Activated T-helper 1 cell treated with Interleukin-2 at 50 U/mL for 16 hours (primary cell): ENCODE measurements at regions not wholly inside any gene's neighbourhood (a gene's known extent, or its start where the extent isn't known, plus 50 kb on each side); places are given as distances from the start of the nearest gene placed in this dataset.

Experiments used
- DNase-seq: peaks from one replicate; pipeline ENCODE4 v3.0.0-alpha.2; 2020; ENCODE audit warnings: low read depth

DNA sequence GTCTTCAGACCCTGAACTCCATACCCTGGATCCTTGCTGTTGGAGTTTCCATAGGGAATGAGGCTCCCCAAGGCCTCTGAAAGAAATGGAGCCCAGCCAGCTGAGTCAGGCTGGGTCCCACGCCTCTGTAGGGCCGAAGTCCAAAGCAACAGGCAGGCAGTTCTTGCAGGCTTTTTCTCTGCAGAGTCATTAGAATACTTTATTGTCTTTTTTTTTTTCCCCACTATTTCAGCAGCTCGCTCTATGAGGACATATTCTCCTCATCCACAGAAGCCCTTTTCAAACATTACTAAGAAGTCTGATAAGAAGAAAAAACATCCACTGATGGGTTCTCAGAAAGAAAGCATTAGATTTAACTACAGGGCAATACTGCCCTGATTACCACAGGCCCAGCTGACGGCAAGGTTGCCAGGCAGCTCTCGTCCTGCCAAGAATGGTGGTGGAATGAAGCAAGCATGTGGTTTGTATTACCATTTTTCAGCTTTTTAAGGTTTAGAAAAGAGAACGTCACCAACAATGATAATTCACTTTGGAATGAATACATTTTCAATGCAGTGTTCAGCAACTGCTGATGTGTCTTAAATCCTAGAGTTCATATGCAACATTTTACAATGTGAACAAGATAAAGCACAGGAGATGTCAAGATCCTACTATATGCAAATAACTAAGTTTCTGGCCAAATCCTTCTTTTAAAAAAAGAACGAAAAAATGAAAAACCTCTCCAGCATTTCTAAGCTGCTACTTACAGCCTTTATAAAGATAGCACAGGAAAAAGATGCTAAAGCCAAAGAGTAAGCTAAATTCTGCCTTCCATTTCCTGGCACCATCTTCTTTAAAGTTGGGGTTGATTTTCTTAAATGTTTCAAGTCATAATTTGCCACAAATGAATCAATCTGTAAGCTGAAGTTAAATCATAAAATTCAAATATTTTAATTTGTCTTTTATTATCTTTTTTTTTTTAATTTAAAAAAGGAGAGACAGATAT lies 223.6 kb upstream of the CITED2 start:
- DNase-seq, result no peak

DNA sequence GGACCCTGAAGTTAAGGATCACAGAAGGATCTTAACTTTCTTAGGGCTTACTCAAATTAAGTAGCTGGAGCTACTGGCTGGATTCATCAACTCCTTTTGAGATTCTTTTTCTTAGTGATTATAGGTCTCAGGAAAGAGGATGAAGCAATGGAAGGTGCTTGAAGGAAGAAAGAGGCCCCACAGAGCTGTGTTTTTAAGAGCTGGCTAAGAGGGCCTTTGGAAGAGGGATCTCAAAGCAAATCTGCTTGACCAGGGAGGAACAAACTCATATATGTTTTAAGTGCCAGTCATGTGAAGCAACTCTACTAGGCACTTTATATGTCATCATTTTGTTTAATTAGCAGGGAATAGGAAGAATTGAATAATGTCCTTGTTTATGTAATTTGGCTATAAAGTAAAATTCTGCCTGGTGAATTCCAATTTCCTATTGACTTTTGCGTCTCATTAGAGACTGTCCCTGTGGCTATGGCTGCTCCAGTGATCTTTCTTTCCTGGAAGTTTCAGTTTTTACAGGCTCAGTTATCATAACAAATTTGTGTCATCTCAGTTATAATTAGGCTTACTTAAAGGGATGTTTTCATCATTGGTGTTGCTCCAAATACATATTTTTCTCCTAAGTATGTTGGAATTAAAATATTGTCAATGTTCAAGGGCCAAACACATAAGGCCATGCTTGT lies 222.8 kb upstream of the CITED2 start:
- no peak for DNase-seq

DNA sequence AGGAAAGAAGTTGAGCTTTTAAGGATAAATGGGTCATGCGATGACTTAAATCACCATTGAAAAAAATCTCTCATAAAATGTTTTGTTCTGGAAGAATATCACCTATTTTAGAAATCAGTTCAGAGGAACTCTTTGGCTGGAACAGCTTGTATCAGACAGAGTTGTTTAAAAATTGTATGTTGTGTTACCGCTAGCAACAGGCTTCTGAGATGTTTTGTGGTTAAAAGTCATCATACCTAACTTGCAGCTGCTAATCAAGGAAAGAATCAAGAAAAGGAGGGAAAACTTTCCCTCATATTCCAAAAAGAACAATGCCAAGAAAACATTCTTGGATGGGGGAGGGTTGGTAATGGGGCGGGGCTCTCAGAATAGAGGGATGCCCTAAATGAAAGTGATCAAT lies 220.7 kb upstream of the CITED2 start:
- DNase-seq, result no peak

DNA sequence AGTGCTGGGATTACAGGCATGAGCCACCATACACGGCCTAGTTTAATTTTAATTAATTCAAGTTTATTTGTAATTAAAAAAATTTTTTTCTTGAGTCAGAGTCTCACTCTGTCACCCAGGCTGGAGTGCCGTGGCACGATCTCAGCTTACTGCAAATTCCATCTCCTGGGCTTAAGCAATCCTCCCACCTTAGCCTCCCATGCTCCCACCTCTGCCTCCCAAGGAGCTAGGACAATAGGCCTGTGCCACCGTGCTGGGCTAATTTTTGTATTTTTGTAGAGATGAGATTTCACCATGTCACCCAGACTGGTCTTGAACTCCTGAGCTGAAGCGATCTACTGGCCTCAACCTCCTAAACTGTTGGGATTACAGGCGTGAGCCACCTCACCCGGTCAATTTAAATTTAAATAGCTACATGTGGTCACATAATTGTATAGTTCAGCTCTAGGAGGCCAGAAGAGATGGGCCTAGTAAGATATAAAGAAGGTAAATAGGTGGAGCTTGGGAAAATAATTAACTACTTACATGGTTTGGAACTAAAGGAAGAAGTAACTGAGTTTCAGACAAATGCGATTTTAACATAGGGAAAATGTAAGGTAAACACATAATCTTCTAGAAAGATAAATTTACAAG lies 220.0 kb upstream of the CITED2 start:
- DNase-seq, result no peak

DNA sequence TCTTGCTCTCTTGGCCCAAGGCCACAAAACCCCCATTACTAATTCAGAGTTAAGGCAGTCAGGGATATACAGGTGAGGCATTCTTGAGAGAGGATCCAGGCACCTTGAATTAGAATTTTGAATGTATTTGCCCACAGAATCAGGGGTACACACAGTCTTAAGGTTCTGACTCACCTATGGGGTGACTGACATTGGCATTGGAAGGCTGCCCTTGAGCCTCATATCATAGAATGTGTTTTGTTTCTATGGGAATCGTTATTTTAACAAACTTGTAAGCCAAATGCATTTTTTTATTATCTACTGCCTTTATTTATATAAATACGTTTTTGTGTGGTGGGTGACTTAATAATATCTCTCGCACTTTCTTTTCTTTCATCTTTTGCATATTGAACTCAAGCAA lies 218.6 kb upstream of the CITED2 start:
- no peak for DNase-seq

DNA sequence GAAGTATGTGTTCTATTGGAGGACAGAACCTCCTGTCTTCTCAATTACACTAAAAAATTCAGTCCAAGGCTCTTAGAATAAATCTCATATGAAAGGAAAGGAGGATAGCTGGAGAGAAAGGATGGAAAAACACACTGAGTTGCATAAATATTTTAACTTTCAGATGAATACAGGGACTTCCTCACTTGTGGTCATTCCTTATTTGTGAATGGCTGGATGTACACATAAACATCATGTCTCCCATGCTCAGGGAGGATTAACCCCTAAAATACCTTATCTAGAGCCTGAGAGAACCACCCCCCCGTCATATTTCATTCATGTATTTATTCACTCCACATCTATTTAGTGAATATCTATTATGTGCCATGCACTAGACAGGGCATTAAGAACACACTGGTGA lies 217.6 kb upstream of the CITED2 start:
- DNase-seq, result no peak

DNA sequence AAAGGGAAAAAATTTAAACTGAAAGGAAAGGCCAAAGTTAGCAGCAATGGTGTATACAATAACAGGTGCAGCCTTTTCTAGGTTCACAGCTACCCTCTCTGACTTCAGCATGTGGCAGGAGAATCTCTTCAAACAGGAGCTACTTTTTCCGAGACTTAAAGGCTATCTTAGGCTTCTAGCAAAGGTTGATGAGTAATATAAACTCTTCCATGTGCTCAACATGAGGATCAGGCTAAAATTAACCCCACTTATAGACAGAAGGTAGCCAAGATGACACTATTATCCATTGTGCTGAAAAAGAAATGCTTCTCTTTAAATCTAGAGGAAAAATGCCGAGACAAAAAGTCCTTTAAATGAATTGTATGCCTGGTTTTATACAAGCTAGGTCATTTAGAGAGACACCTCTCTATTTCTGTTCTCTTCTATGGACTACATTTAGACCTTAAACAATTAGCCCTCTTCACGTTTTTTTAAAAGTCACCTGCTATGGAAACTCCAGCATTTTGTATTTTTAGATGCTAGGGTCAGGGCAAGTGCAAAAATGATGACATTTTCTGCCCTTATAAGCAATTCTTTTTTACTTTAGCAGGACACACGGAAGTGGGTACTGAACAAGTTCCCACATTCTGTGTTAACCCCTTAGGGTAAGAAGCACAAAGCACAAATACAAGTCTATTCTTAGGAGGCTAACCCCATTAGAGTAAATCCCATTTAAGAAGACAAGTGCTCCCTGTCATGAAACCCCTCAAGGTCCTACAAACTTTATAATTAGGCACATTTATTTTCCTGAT lies 216.8 kb upstream of the CITED2 start:
- DNase-seq, result no peak

DNA sequence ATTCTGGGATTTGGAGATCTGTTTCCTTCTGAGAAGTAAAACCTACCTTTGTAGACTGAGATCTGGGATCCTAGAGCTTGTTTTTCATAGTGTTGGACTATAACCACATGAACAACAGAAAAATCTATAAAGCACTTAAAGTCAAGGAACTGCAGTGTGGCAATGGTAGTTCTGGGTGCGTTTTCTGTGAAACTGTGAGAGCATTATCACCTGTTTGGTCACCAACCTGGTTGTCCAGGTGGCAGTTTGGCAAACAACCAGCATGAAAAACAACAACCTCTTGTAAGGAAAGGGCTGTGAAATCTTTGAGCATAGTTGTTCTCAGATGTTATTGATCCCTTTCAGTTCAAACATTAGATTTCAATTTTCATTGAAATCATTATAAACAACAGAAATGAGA lies 215.8 kb upstream of the CITED2 start:
- no peak for DNase-seq

DNA sequence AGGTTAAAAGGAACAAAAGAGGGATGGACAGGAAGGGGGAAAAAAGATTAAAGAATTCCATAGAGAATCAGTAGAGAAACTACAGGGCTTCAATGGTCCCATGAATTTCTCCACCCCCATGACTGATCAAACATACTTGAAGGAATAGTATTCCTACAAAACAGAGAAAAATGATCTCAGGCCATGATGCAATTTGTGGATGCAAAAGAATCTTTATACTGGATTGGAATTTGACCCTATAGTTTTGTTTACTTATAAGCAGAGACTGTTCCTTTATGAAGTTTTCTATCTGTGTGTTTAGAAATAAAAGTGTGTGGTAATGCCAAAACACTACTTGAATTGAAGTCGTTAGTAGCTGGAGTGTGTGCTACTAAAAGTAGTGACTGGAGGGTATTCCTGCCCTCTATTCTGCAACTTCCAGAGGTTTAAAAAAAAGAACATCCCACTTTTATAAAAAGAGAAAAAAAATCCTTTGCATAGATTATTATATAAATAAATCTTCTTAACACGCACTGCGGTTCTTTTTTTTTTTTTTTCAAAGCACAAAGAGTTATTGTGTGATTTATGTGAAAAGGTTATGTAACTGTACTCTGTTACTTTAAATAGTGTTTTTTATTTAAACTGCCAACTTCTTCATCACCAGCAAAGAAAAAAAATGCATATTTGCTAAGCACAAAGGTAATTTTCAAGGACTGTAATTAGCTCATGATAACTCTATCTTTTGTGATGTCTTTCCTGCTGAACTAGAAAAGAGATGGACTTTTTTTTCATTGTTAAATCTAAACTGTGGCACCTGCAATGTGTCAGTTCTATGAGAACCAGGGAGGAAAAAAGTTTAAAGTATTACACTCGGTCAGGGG lies 214.5 kb upstream of the CITED2 start:
- no peak for DNase-seq

DNA sequence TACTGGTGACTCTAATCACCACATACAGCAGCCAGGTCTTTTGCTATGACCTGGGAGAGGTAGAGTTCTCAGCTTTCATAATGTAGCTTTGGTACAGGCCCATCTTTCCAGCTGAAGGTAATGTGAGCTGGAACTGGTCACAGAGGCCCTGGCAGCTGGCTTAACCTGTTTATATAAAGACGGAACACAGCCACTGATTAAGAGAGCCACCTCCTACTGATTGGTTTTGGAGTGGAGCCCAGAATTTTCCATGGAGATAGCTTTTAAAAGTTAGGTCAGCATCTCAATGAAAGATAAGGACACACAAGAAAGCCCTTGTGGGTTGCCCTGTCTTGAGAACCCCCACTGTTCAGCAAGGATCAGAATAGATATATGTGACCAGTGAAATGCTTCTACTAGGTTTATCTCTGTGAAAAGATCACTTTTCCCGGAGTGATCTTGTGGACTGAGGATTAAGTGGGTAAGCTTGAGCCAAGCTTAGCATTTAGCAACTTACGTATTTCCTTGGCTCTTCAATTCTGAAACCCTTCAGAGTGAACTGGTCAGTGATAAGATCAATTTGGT lies 213.7 kb upstream of the CITED2 start:
- DNase-seq, result no peak

DNA sequence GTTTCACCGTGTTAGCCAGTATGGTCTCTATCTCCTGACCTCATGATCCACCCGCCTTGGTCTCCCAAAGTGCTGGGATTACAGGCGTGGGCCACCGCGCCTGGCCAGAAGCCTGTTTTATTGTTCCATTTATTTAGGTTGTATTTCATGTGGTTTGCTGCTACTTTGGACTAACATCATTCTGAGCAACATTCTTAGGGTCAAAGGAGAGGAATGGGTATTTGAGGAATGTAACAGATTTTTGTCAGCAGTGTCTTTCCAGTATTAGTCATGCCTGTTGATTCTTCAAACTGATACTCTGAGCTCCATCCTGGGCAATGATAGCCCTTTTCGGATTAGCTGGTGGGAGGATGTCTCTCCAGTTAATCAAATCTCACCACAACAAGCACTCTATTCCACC lies 213.0 kb upstream of the CITED2 start:
- DNase-seq, result no peak

DNA sequence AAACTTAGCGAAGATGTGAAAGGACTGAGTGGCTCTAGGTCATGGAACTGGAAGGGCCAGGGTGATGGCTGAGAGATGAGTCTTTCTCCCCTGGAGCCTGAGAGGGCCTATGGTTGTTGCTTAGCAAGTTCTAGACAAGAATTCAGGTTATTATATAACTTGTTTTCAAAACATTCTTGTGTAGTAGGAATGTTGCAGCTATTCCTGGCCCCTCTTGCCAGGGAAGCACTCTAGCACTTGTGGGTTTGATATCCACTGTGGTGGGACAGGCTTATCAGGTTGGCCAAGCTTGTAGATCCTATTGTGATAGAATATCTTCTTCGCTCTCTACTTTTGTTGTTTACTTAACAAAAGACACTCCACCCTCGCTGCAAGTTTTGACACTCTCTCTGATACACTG lies 211.8 kb upstream of the CITED2 start:
- no peak for DNase-seq

DNA sequence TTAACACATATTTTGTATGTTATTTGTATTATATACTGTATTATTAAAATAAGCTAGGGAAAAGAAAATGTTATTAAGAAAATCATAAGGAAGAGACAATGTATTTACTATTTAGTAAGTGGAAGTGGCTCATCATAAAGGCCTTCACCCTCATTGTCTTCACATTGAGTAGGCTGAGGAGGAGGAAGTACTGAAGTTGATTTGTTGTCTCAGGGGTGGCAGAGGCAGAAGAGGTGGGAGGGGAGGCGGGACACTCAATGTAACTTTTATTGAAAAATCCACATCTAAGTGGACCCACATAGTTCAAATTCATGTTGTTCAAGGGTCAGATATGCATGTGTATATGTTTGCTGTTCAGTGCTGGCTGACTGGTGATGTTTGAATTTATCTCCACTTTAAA lies 210.2 kb upstream of the CITED2 start:
- no peak for DNase-seq

DNA sequence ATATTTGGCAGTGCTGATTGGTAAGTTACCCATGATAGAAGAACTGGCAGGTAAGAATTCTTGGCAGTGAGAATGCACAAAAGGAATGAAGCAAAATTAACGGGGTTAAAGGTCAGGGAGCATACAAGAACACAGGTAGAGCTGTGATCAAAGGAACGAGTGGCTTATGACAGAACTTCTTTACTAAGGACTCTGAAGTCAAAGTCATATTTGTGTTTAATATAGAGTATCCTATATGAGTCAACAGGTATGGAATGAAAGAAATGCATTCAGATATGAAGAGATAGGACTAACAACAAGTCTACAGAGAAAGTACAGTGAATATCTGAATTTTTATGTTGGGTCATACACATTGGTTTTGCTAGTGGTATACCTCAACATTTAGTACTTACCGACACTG lies 209.0 kb upstream of the CITED2 start:
- DNase-seq, result no peak

DNA sequence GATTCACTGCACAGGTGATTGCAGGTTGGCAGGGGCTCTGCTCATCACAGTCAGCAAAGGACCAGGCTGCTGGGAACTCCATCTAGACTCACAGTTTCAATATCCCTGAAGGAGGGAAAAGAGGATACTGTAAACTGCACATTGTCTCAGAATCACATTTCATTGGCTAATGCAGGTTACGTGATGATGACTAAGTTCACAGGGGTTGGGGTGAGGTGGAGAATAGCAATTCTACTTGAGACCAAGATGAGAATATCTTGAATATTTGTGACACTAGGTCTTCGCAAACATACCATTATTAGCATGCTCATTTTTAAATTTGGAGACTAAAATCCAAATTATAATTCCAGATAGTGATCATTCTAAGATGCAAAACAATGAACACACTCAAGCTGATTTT lies 208.5 kb upstream of the CITED2 start:
- no peak for DNase-seq

DNA sequence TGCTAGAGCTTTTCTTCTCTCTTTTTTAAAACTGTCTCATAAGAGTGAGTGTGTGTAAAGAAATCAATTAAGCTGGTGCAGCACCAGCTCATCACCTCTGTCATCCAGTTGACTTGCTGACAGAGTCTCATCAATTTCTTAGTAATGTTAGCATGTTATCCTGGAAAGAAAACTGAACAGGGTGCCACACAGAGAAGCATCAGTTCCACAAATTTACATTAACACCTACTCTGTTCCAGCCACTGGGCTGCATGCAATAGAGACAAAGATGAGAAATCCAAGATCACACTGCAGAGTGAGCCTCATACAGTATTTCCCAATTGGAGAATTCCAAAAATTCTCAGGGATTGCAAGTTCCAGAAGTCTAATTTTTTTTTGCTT lies 207.0 kb upstream of the CITED2 start:
- no peak for DNase-seq

DNA sequence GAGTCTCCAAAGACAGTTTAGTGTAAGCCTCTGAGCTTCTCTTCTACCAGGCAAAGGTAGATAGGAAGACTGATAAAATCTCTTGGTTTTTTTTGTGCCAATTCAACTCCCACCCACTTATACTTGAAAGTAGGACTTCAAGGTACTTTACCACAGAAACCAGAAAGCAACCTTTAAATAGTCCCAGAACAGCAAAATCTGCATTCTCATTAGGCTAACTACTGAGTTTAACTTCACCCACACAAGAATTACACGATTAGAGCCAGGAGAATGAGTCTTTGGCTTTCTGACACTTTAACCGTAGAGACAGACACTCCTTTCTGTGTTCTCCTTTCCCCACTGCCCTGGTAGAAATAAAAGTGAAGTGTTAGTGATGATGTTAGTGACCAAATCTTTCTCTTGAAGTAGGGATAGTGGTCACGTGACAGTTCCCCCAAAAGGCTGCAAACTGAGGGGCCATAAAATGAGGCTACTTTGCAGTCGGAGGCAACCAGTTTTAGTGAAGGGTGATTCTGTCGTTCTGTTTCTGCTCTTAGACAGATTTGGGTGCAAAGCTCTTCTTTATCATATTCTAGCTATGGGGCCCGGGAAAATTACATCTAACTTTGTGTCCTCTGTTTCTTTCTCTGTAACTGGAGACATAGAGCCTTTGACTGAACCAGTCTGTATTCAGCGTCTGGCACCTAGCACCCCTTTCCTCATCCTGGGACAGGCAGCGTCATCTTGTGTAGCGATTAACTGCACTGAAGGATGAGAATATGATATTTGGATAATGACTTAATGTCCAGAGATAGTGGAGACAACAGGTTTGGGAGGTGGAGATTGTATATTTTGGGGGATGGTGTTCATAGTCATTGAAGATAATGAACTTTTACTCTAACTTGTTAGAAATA lies 206.4 kb upstream of the CITED2 start:
- no peak for DNase-seq

DNA sequence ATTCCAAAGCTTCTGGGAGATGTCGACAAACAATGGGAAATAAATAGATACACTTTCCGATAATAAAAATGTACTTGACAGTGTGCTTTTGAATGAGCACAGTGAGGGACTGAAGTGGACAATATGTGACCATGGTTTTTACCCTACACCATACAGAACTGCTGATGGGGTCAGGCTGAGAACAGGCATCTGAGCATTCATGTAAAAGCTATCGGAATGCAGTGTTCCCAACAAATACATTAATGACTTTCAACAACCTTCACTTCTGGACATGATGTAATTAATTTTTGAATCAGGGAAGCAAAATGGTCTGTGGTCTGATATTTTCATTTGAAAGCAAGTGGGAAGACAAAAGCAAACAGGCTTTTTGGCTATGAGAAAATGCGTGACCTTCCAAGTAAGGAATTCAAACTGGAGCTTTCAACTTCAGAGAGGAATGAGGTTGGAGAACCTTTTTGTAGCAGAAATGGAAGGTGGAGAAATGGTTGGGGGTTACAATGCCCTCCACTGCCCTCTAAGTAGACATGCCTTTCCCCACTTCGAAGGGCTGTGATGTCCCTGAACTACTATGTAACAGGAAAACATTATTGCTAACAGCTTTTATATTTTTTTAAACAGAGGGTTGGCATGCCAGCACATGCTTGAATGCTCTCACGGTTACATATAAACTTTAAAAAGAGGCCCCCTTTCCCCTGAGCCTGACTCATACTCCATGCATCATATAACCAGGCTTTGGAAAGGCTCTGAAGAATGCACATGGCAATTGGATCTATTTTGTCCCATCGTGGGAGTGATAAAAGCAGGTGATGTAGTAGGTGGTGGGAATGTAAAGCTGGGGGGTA lies 203.5 kb upstream of the CITED2 start:
- DNase-seq, result no peak
